OCI-LY7 (cell line): ENCODE measurements at regions not wholly inside any gene's neighbourhood (a gene's known extent, or its start where the extent isn't known, plus 50 kb on each side); places are given as distances from the start of the nearest gene placed in this dataset.

Experiments
- CTCF ChIP-seq: fragments of 200-600 bp; sonication (generic); conservative IDR thresholded peaks from 2 replicates; pipeline ENCODE4 v1.5.1; 2014; ENCODE audit warnings: mild to moderate bottlenecking, antibody characterized with exemption, low read length, moderate library complexity, mixed read lengths
- EZH2phosphoT487 ChIP-seq: fragments of 200-600 bp; sonication (generic); IDR thresholded peaks from 2 replicates; pipeline ENCODE4 v1.6.1; 2018; ENCODE audit warnings: low read depth, borderline replicate concordance, mild to moderate bottlenecking, mixed run types, antibody characterized with exemption, low read length, moderate library complexity, mixed read lengths

GRCh38 chr12:46506198-46506597 lies 133.6 kb upstream of the SLC38A2 start:
- TF ChIP-seq EZH2phosphoT487 (no peak), CTCF (no peak)
